NT2/D1 (cell line): ENCODE measurements at regions not wholly inside any gene's neighbourhood (a gene's known extent, or its start where the extent isn't known, plus 50 kb on each side); places are given as distances from the start of the nearest gene placed in this dataset.

Experiments used
- SUZ12 ChIP-seq: IDR thresholded peaks from 2 replicates; pipeline ENCODE4 v1.6.1; 2011; ENCODE audit not compliant: insufficient read length, insufficient read depth; ENCODE audit errors: extremely low read depth
- YY1 ChIP-seq: IDR thresholded peaks from 2 replicates; pipeline ENCODE4 v1.6.1; 2011; ENCODE audit not compliant: insufficient read length, insufficient read depth
- ZNF274 ChIP-seq: IDR thresholded peaks from 2 replicates; pipeline ENCODE4 v1.6.1; 2011; ENCODE audit warnings: mild to moderate bottlenecking, low read depth, low read length

DNA sequence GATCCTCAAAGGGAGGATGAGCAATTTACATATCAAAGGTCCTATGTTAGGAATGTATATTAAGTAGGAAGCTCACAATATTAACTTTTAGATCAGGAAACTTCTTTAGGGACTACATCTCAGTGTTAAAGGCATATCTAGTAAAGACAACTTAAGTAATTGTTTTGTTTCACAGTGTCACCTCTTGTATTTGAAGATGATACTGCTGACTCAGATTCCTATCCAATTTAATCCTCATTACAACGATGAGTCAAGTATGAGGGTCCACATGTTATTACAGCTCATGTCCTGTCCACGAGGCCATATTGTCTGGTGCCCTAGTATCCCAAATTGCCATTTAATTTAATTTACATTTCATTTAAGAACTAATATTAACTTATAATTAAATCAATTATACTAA is 523.9 kb downstream of the CCDC85A start:
- TF ChIP-seq ZNF274 (no peak), YY1 (no peak), SUZ12 (no peak)
